ENCODE measurements at regions not wholly inside any gene's neighbourhood (a gene's known extent, or its start where the extent isn't known, plus 50 kb on each side); places are given as distances from the start of the nearest gene placed in this dataset.

GRCh38 chrX:15191830-15192229 lies 78.1 kb downstream of the ASB9 start:
- H3K27me3 Mint-ChIP-seq = peaks cover 3 to 7% of the 10 kb centered on the region in 2 donors
- no peaks in the 10 kb centered on the region for H3K36me3 ChIP-seq (ENCODE audit: insufficient read depth, low read length)
- H3K9me3 Mint-ChIP-seq = no peaks in the 10 kb centered on the region
- no peak overlapping the region for H3K4me3 ChIP-seq (ENCODE audit: low read length)
- no peaks in the 10 kb centered on the region for H3K36me3 Mint-ChIP-seq
- no peak overlapping the region for H3K4me3 Mint-ChIP-seq
- no peaks in the 10 kb centered on the region for H3K4me1 ChIP-seq (ENCODE audit: insufficient read depth, low read length)
- no peaks in the 10 kb centered on the region for H3K9me3 ChIP-seq (ENCODE audit: low read length)
- no peak overlapping the region for H3K27ac Mint-ChIP-seq
- no peaks in the 10 kb centered on the region for H3K27me3 ChIP-seq (ENCODE audit: insufficient read depth, low read length, poor library complexity, severe bottlenecking)
- DNase-seq = no peak
- no peaks in the 10 kb centered on the region for H3K4me1 Mint-ChIP-seq
- CTCF ChIA-PET = no interaction called here
- POLR2A ChIA-PET = no interaction called here
- no peak overlapping the region for H3K27ac ChIP-seq (ENCODE audit: low read depth, low read length)

- Mint-ChIP-seq H3K27me3 (peaks cover 7 to 18% of the 10 kb centered on the region in 2 donors), H3K36me3 (no peaks in the 10 kb centered on the region), H3K9me3 (no peaks in the 10 kb centered on the region), H3K27ac (no peak overlapping the region), H3K4me3 (no peak overlapping the region), H3K4me1 (no peaks in the 10 kb centered on the region)
- H3K36me3 ChIP-seq (ENCODE audit: insufficient read depth, low read length) = no peaks in the 10 kb centered on the region
- H3K4me3 ChIP-seq (ENCODE audit: low read length) = no peak overlapping the region
- no peaks in the 10 kb centered on the region for H3K9me3 ChIP-seq (ENCODE audit: low read length)
- no peak overlapping the region for H3K27ac ChIP-seq (ENCODE audit: low read depth, low read length)
- ChIA-PET CTCF (no interaction called here), POLR2A (no interaction called here)
- no peak for DNase-seq
- no peaks in the 10 kb centered on the region for H3K27me3 ChIP-seq (ENCODE audit: insufficient read depth, low read length, poor library complexity, severe bottlenecking)
- no peaks in the 10 kb centered on the region for H3K4me1 ChIP-seq (ENCODE audit: insufficient read depth, low read length)
Observed at GRCh38 chrX:15188039-15188438, 81.8 kb downstream of the ASB9 start.

DNA sequence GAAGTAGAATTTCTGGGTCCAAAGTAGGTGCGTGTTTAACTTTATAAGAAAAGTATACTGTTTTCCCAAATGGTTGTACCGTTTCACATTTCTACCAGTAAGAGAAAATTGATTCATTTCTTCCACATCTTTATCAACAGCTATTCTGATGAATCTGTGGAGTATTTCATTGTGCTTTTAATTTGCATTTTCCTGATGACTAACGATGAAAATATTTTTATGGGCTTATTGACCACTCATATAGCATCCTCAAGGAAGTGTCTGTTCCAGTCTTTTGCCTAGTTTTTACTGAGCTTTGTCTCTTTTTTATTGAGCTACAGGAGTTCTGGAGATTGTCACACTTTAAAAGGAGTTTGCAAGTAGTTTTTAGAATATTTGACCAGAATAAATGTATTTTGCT lies 92.6 kb downstream of the ASB9 start:
- Mint-ChIP-seq H3K27ac (no peak overlapping the region), H3K9me3 (no peaks in the 10 kb centered on the region), H3K4me3 (no peak overlapping the region), H3K36me3 (peaks cover 0 to 2% (median 0%) of the 10 kb centered on the region in 3 donors), H3K4me1 (no peaks in the 10 kb centered on the region), H3K27me3 (peaks cover 0 to 7% of the 10 kb centered on the region in 2 donors)
- ChIA-PET CTCF (no interaction called here), POLR2A (interaction anchor here (0.6 kb wide), 1 partner anchor 311 kb away, joined by 4 read pairs; no protein-coding TSS in a partner anchor)
- Histone ChIP-seq H3K36me3 (ENCODE audit: insufficient read depth, low read length) (no peaks in the 10 kb centered on the region), H3K4me1 (ENCODE audit: insufficient read depth, low read length) (no peaks in the 10 kb centered on the region), H3K27ac (ENCODE audit: low read depth, low read length) (no peak overlapping the region), H3K27me3 (ENCODE audit: insufficient read depth, low read length, poor library complexity, severe bottlenecking) (no peaks in the 10 kb centered on the region), H3K9me3 (ENCODE audit: low read length) (no peaks in the 10 kb centered on the region), H3K4me3 (ENCODE audit: low read length) (no peak overlapping the region)
- no peak for DNase-seq

- no peaks in the 10 kb centered on the region for H3K9me3 Mint-ChIP-seq
- no peak overlapping the region for H3K27ac ChIP-seq (ENCODE audit: low read depth, low read length)
- no peaks in the 10 kb centered on the region for H3K36me3 ChIP-seq (ENCODE audit: insufficient read depth, low read length)
- peaks cover 0 to 7% of the 10 kb centered on the region in 2 donors for H3K27me3 Mint-ChIP-seq
- H3K4me1 ChIP-seq (ENCODE audit: insufficient read depth, low read length) = no peaks in the 10 kb centered on the region
- H3K4me3 ChIP-seq (ENCODE audit: low read length) = no peak overlapping the region
- POLR2A ChIA-PET = no interaction called here
- no peak for DNase-seq
- CTCF ChIA-PET = no interaction called here
- H3K36me3 Mint-ChIP-seq = no peaks in the 10 kb centered on the region
- H3K27me3 ChIP-seq (ENCODE audit: insufficient read depth, low read length, poor library complexity, severe bottlenecking) = no peaks in the 10 kb centered on the region
- H3K4me1 Mint-ChIP-seq = peaks cover 4 to 6% (median 5%) of the 10 kb centered on the region in 3 donors
- H3K27ac Mint-ChIP-seq = no peak overlapping the region
- H3K4me3 Mint-ChIP-seq = no peak overlapping the region
- no peaks in the 10 kb centered on the region for H3K9me3 ChIP-seq (ENCODE audit: low read length)
Observed at GRCh38 chrX:15173411-15173810, 96.5 kb downstream of the ASB9 start.

GRCh38 chrX:15170927-15171326 lies 99.0 kb downstream of the ASB9 start:
- H3K4me3 Mint-ChIP-seq = no peak overlapping the region
- peak overlapping the region in 2 of 8 donors; percentile 31 to 41 for H3K27ac Mint-ChIP-seq
- peaks cover 6 to 8% (median 7%) of the 10 kb centered on the region in 3 donors for H3K4me1 Mint-ChIP-seq
- Histone ChIP-seq H3K27me3 (ENCODE audit: insufficient read depth, low read length, poor library complexity, severe bottlenecking) (no peaks in the 10 kb centered on the region), H3K9me3 (ENCODE audit: low read length) (no peaks in the 10 kb centered on the region), H3K4me3 (ENCODE audit: low read length) (no peak overlapping the region), H3K27ac (ENCODE audit: low read depth, low read length) (no peak overlapping the region), H3K4me1 (ENCODE audit: insufficient read depth, low read length) (no peaks in the 10 kb centered on the region), H3K36me3 (ENCODE audit: insufficient read depth, low read length) (no peaks in the 10 kb centered on the region)
- ChIA-PET CTCF (no interaction called here), POLR2A (no interaction called here)
- H3K9me3 Mint-ChIP-seq = peaks cover 0 to 3% (median 0%) of the 10 kb centered on the region in 5 donors
- H3K27me3 Mint-ChIP-seq = peaks cover 0 to 6% of the 10 kb centered on the region in 2 donors
- no peaks in the 10 kb centered on the region for H3K36me3 Mint-ChIP-seq
- no peak for DNase-seq

- Mint-ChIP-seq H3K27ac (peak overlapping the region in 1 of 8 donors; percentile 53), H3K4me1 (peaks cover 6 to 8% (median 7%) of the 10 kb centered on the region in 3 donors), H3K27me3 (no peaks in the 10 kb centered on the region), H3K9me3 (peaks cover 0 to 3% (median 0%) of the 10 kb centered on the region in 5 donors), H3K4me3 (no peak overlapping the region), H3K36me3 (no peaks in the 10 kb centered on the region)
- ChIA-PET POLR2A (no interaction called here), CTCF (no interaction called here)
- H3K4me3 ChIP-seq (ENCODE audit: low read length) = no peak overlapping the region
- H3K36me3 ChIP-seq (ENCODE audit: insufficient read depth, low read length) = no peaks in the 10 kb centered on the region
- no peaks in the 10 kb centered on the region for H3K4me1 ChIP-seq (ENCODE audit: insufficient read depth, low read length)
- no peak overlapping the region for H3K27ac ChIP-seq (ENCODE audit: low read depth, low read length)
- H3K27me3 ChIP-seq (ENCODE audit: insufficient read depth, low read length, poor library complexity, severe bottlenecking) = no peaks in the 10 kb centered on the region
- no peaks in the 10 kb centered on the region for H3K9me3 ChIP-seq (ENCODE audit: low read length)
- no peak for DNase-seq
Observed at GRCh38 chrX:15167826-15168225, 102.1 kb downstream of the ASB9 start.

DNA sequence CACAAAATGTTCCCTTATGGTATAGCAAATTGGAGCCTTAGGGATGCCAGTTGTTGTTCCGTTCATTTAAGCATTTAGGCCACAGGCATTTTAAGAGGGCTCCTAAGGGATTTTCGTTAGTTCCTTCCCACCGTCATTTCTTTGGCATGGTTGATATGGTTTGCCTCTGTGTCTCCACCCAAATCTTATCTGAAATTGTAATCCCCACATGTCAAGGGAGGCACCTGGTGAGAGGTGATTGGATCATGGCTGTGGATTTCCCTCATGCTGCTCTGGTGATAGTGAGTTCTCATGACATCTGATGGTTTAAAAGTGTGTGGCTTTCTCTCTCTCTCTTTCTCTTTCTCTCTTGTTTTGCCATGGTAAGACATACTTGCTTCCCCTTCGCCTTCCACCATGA lies 104.1 kb downstream of the ASB9 start:
- Histone ChIP-seq H3K36me3 (ENCODE audit: insufficient read depth, low read length) (no peaks in the 10 kb centered on the region), H3K27me3 (ENCODE audit: insufficient read depth, low read length, poor library complexity, severe bottlenecking) (no peaks in the 10 kb centered on the region), H3K9me3 (ENCODE audit: low read length) (no peaks in the 10 kb centered on the region), H3K4me1 (ENCODE audit: insufficient read depth, low read length) (no peaks in the 10 kb centered on the region), H3K4me3 (ENCODE audit: low read length) (no peak overlapping the region), H3K27ac (ENCODE audit: low read depth, low read length) (no peak overlapping the region)
- no peaks in the 10 kb centered on the region for H3K36me3 Mint-ChIP-seq
- no peak overlapping the region for H3K27ac Mint-ChIP-seq
- H3K9me3 Mint-ChIP-seq = peaks cover 0 to 3% (median 0%) of the 10 kb centered on the region in 5 donors
- H3K27me3 Mint-ChIP-seq = no peaks in the 10 kb centered on the region
- ChIA-PET CTCF (no interaction called here), POLR2A (no interaction called here)
- H3K4me1 Mint-ChIP-seq = peaks cover 16 to 17% (median 17%) of the 10 kb centered on the region in 3 donors
- no peak overlapping the region for H3K4me3 Mint-ChIP-seq
- DNase-seq = no peak

- Histone ChIP-seq H3K4me1 (ENCODE audit: insufficient read depth, low read length) (peaks cover 11% of the 10 kb centered on the region), H3K27ac (ENCODE audit: low read depth, low read length) (no peak overlapping the region), H3K36me3 (ENCODE audit: insufficient read depth, low read length) (no peaks in the 10 kb centered on the region), H3K4me3 (ENCODE audit: low read length) (no peak overlapping the region), H3K27me3 (ENCODE audit: insufficient read depth, low read length, poor library complexity, severe bottlenecking) (no peaks in the 10 kb centered on the region), H3K9me3 (ENCODE audit: low read length) (no peaks in the 10 kb centered on the region)
- Mint-ChIP-seq H3K36me3 (no peaks in the 10 kb centered on the region), H3K9me3 (peaks cover 0 to 3% (median 0%) of the 10 kb centered on the region in 5 donors), H3K27ac (peak overlapping the region in 1 of 8 donors; percentile 23), H3K27me3 (no peaks in the 10 kb centered on the region), H3K4me1 (peaks cover 28 to 32% (median 30%) of the 10 kb centered on the region in 3 donors), H3K4me3 (no peak overlapping the region)
- no peak for DNase-seq
- ChIA-PET CTCF (no interaction called here), POLR2A (no interaction called here)
Observed at GRCh38 chrX:15163131-15163530, 106.8 kb downstream of the ASB9 start.
